ENCODE measurements at regions not wholly inside any gene's neighbourhood (a gene's known extent, or its start where the extent isn't known, plus 50 kb on each side); places are given as distances from the start of the nearest gene placed in this dataset.
"Not testable (repeated sequence)": the region's sequence is repeated elsewhere in the genome, so short reads cannot be mapped to it uniquely, and the experiment has no call there.

DNA sequence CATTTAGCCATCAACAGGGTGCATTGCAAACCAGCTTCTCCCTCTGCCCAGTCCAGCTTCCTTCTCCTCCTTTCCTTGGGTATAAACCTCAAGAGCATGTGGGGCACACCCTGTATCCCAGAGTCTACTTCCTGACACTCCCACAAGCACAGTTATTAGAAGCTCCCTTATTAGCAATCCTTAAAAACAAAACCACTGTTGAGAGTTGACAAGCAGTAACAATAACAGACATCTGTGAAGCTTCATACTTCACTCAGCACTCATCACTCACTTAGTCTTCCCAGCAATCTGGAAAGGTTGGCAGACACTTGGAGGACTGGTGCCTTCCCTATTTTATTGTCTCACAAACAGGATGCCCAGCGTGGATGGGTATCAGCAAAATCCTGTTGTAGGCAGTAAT, 155.5 kb upstream of the PROK2 start:
- Histone ChIP-seq H3K4me2 (ENCODE audit: insufficient read depth, low read length) (no peak overlapping the region), H3K79me2 (ENCODE audit: control insufficient read depth, insufficient read depth, low read length) (no peaks in the 10 kb centered on the region), H3K9me1 (replicated peaks; ENCODE audit: control insufficient read depth, extremely low read depth, insufficient read depth, low read length) (no peaks in the 10 kb centered on the region), H3K27me3 (ENCODE audit: control insufficient read depth in 2 of 2, insufficient read depth in 2 of 2, low read length in 2 of 2) (no peaks in the 10 kb centered on the region), H2AFZ (ENCODE audit: low read depth, low read length) (no peak overlapping the region), H3K9me3 (replicated peaks; ENCODE audit: control insufficient read depth, insufficient read depth, low read length) (no peaks in the 10 kb centered on the region), H3K4me1 (ENCODE audit: control insufficient read depth, extremely low read depth, insufficient read depth, low read length) (no peaks in the 10 kb centered on the region), H3K36me3 (ENCODE audit: control insufficient read depth in 2 of 2, extremely low read depth in 1 of 2, insufficient read depth in 2 of 2, low read length in 2 of 2) (no peaks in the 10 kb centered on the region), H4K20me1 (replicated peaks; ENCODE audit: control insufficient read depth, extremely low read depth, insufficient read depth, low read length) (no peaks in the 10 kb centered on the region), H3K9ac (replicated peaks; ENCODE audit: extremely low read depth, insufficient read depth, low read length) (no peak overlapping the region), H3K27ac (ENCODE audit: insufficient read depth, low read depth, low read length) (no peak overlapping the region), H3K4me3 (replicated peaks in 1 of 3; ENCODE audit: insufficient read depth in 1 of 3, low read depth in 1 of 3, low read length in 3 of 3) (no peak overlapping the region)
- DNase-seq (ENCODE audit: low read depth, low spot score) (no peak), FAIRE-seq (no peak)
- POLR2A ChIA-PET, result no interaction called here
- BruUV-seq (replicated peaks), result no TSS peak
- dilution Hi-C loops (cut with MboI; ENCODE audit: extremely low pct_ligation_motif_present, low sequenced_read_pairs) (no loop called here), intact Hi-C loops (cut with micrococcal nuclease) (no loop called here)
- TF ChIP-seq POLR2A (IDR thresholded peaks at IDR 0.05; ENCODE audit: low read depth, low read length) (no peak), POLR2AphosphoS5 (IDR thresholded peaks at IDR 0.05; ENCODE audit: insufficient read depth, low read depth, low read length) (no peak), JUN (IDR thresholded peaks at IDR 0.05; ENCODE audit: borderline replicate concordance, insufficient read depth, insufficient read length, low read depth) (no peak), EZH2 (IDR thresholded peaks at IDR 0.05; ENCODE audit: borderline replicate concordance, low read depth, low read length, severe bottlenecking) (no peak), FOS (IDR thresholded peaks at IDR 0.05; ENCODE audit: borderline replicate concordance, insufficient read depth, low read length) (no peak), GATA2 (IDR thresholded peaks at IDR 0.05; ENCODE audit: insufficient read depth, insufficient read length, low read depth, low read length) (no peak), MYC (IDR thresholded peaks at IDR 0.05; ENCODE audit: low read depth, low read length) (no peak)
- TF ChIP-seq, protein P1, sequence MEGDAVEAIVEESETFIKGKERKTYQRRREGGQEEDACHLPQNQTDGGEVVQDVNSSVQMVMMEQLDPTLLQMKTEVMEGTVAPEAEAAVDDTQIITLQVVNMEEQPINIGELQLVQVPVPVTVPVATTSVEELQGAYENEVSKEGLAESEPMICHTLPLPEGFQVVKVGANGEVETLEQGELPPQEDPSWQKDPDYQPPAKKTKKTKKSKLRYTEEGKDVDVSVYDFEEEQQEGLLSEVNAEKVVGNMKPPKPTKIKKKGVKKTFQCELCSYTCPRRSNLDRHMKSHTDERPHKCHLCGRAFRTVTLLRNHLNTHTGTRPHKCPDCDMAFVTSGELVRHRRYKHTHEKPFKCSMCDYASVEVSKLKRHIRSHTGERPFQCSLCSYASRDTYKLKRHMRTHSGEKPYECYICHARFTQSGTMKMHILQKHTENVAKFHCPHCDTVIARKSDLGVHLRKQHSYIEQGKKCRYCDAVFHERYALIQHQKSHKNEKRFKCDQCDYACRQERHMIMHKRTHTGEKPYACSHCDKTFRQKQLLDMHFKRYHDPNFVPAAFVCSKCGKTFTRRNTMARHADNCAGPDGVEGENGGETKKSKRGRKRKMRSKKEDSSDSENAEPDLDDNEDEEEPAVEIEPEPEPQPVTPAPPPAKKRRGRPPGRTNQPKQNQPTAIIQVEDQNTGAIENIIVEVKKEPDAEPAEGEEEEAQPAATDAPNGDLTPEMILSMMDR (IDR thresholded peaks at IDR 0.05; ENCODE audit: extremely low read depth in 1 of 2, insufficient read depth in 1 of 2, low read depth in 1 of 2, low read length in 2 of 2), result no peak
- TF ChIP-seq, protein P2, sequence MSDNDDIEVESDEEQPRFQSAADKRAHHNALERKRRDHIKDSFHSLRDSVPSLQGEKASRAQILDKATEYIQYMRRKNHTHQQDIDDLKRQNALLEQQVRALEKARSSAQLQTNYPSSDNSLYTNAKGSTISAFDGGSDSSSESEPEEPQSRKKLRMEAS (IDR thresholded peaks at IDR 0.05; ENCODE audit: insufficient read depth, insufficient read length), result no peak
- CTCF ChIA-PET, result no interaction called here

DNA sequence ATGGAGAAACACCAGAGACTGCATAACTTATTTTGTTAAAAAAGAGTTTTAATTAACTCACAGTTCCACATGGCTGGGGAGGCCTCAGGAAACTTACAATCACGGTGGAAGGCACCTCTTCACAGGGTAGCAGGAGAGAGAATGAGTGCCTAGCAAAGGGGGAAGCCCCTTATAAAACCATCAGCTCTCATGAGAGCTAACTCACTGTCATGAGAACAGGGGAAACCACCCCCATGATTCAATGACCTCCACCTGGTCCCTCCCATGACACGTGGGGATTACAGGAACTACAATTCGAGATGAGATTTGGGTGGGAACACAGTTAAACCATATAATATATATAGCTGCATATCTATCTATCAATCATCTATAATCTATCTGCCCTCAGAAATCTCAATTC, 153.1 kb upstream of the PROK2 start:
- dilution Hi-C loops (cut with MboI; ENCODE audit: extremely low pct_ligation_motif_present, low sequenced_read_pairs); H3K27ac ChIP-seq (ENCODE audit: insufficient read depth, low read depth, low read length); BruUV-seq (replicated peaks); H3K9me3 ChIP-seq (replicated peaks; ENCODE audit: control insufficient read depth, insufficient read depth, low read length); H2AFZ ChIP-seq (ENCODE audit: low read depth, low read length); H3K79me2 ChIP-seq (ENCODE audit: control insufficient read depth, insufficient read depth, low read length); H3K9ac ChIP-seq (replicated peaks; ENCODE audit: extremely low read depth, insufficient read depth, low read length); H3K4me1 ChIP-seq (ENCODE audit: control insufficient read depth, extremely low read depth, insufficient read depth, low read length); POLR2A ChIA-PET; H3K9me1 ChIP-seq (replicated peaks; ENCODE audit: control insufficient read depth, extremely low read depth, insufficient read depth, low read length); H3K4me2 ChIP-seq (ENCODE audit: insufficient read depth, low read length); FAIRE-seq; H3K36me3 ChIP-seq (ENCODE audit: control insufficient read depth in 2 of 2, extremely low read depth in 1 of 2, insufficient read depth in 2 of 2, low read length in 2 of 2); H3K27me3 ChIP-seq (ENCODE audit: control insufficient read depth in 2 of 2, insufficient read depth in 2 of 2, low read length in 2 of 2); H4K20me1 ChIP-seq (replicated peaks; ENCODE audit: control insufficient read depth, extremely low read depth, insufficient read depth, low read length); intact Hi-C loops (cut with micrococcal nuclease); DNase-seq (ENCODE audit: low read depth, low spot score); H3K4me3 ChIP-seq (replicated peaks in 1 of 3; ENCODE audit: insufficient read depth in 1 of 3, low read depth in 1 of 3, low read length in 3 of 3): not testable (repeated sequence)
- CTCF ChIA-PET, result interaction anchor here (0.9 kb wide), 1 partner anchor 18 kb away, joined by 3 read pairs; no protein-coding TSS in a partner anchor

Measured in endothelial cell of umbilical vein (primary cell).